Jurkat, Clone E6-1 (cell line): ENCODE measurements at regions not wholly inside any gene's neighbourhood (a gene's known extent, or its start where the extent isn't known, plus 50 kb on each side); places are given as distances from the start of the nearest gene placed in this dataset.

Experiments used
- DNase-seq: peaks from one replicate; pipeline ENCODE4 v3.0.0-alpha.2; 2011; ENCODE audit warnings: low read depth, low spot score
- H3K4me3 ChIP-seq: 2 replicates; pipeline ENCODE4 v1.5.1; 2011; ENCODE audit warnings: mild to moderate bottlenecking, low read length, control low read depth, moderate library complexity

GRCh38 chr13:26811581-26811980, 51.0 kb upstream of the GPR12 start:
- H3K4me3 ChIP-seq: no peak overlapping the region
- no peak for DNase-seq
